Activated CD4-positive, alpha-beta memory T cell treated with anti-CD3 and anti-CD28 coated beads for 36 hours (primary cell): ENCODE measurements at regions not wholly inside any gene's neighbourhood (a gene's known extent, or its start where the extent isn't known, plus 50 kb on each side); places are given as distances from the start of the nearest gene placed in this dataset.
"Not testable (repeated sequence)": the region's sequence is repeated elsewhere in the genome, so short reads cannot be mapped to it uniquely, and the experiment has no call there.

ENCODE experiments used
- CTCF ChIA-PET: fragments of 350-600 bp; sonication (Branson Sonifier 250); formaldehyde crosslinking; loops from one replicate; lab custom pipeline; 2021; ENCODE audit warnings: antibody characterized with exemption, inconsistent platforms; lab: Charles Lee
- POLR2A ChIA-PET: fragments of 350-600 bp; sonication (Branson Sonifier 250); formaldehyde crosslinking; loops from one replicate; lab custom pipeline; 2021; ENCODE audit warnings: antibody characterized with exemption; lab: Charles Lee
- DNase-seq: peaks from one replicate; pipeline ENCODE4 v3.0.0-alpha.2; 2020
- H3K27ac Mint-ChIP-seq: one replicate; pipeline ENCODE4 v1.8.0; 2021; ENCODE audit warnings: mixed read lengths
- H3K27me3 Mint-ChIP-seq: one replicate; pipeline ENCODE4 v1.8.0; 2021; ENCODE audit warnings: mixed read lengths
- H3K36me3 Mint-ChIP-seq: one replicate; pipeline ENCODE4 v1.8.0; 2021; ENCODE audit warnings: mixed read lengths
- H3K4me1 Mint-ChIP-seq: one replicate; pipeline ENCODE4 v1.8.0; 2021; ENCODE audit warnings: low read depth, mixed read lengths
- H3K4me3 Mint-ChIP-seq: one replicate; pipeline ENCODE4 v1.8.0; 2021; ENCODE audit warnings: mild to moderate bottlenecking, mixed read lengths
- H3K9me3 Mint-ChIP-seq: one replicate; pipeline ENCODE4 v1.8.0; 2021; ENCODE audit warnings: mixed read lengths
- intact Hi-C: fragments of 100-400 bp; cut with micrococcal nuclease; formaldehyde crosslinking; loops from one replicate; pipeline ENCODE4 v1.15.1; 2023

- intact Hi-C loops, result no loop called here
- H3K27me3 Mint-ChIP-seq, result no peaks in the 10 kb centered on the region
- peaks cover 5% of the 10 kb centered on the region for H3K9me3 Mint-ChIP-seq
- ChIA-PET CTCF (interaction anchor here (1.6 kb wide), 1 partner anchor 24 kb away, joined by 5 read pairs; no protein-coding TSS in a partner anchor), POLR2A (no interaction called here)
- no peaks in the 10 kb centered on the region for H3K4me1 Mint-ChIP-seq
- no peak for DNase-seq
- no peak overlapping the region for H3K4me3 Mint-ChIP-seq
- H3K36me3 Mint-ChIP-seq, result no peaks in the 10 kb centered on the region
- H3K27ac Mint-ChIP-seq, result no peak overlapping the region
Measured at GRCh38 chr4:85107553-85107952, 141.1 kb upstream of the WDFY3 start.

- intact Hi-C loops, result no loop called here
- DNase-seq, result no peak
- no peak overlapping the region for H3K27ac Mint-ChIP-seq
- no peaks in the 10 kb centered on the region for H3K27me3 Mint-ChIP-seq
- POLR2A ChIA-PET, result no interaction called here
- peaks cover 5% of the 10 kb centered on the region for H3K9me3 Mint-ChIP-seq
- H3K4me3 Mint-ChIP-seq, result no peak overlapping the region
- CTCF ChIA-PET, result interaction anchor here (2.2 kb wide), 1 partner anchor 29 kb away, joined by 6 read pairs; no protein-coding TSS in a partner anchor
- no peaks in the 10 kb centered on the region for H3K4me1 Mint-ChIP-seq
- no peaks in the 10 kb centered on the region for H3K36me3 Mint-ChIP-seq
Measured at GRCh38 chr4:85113706-85114105, 147.2 kb upstream of the WDFY3 start.

- DNase-seq, result no peak
- Mint-ChIP-seq H3K27me3 (no peaks in the 10 kb centered on the region), H3K4me1 (no peaks in the 10 kb centered on the region), H3K27ac (no peak overlapping the region), H3K36me3 (no peaks in the 10 kb centered on the region), H3K4me3 (no peak overlapping the region), H3K9me3 (peaks cover 5% of the 10 kb centered on the region)
- intact Hi-C loops, result no loop called here
- POLR2A ChIA-PET, result no interaction called here
- CTCF ChIA-PET, result interaction anchor here (2.2 kb wide), 1 partner anchor 30 kb away, joined by 6 read pairs; no protein-coding TSS in a partner anchor
Measured at GRCh38 chr4:85114526-85114925, 148.0 kb upstream of the WDFY3 start.

- Mint-ChIP-seq H3K27ac (no peak overlapping the region), H3K4me3 (no peak overlapping the region), H3K36me3 (no peaks in the 10 kb centered on the region), H3K9me3 (peaks cover 5% of the 10 kb centered on the region), H3K27me3 (no peaks in the 10 kb centered on the region), H3K4me1 (no peaks in the 10 kb centered on the region)
- intact Hi-C loops, result no loop called here
- ChIA-PET POLR2A (no interaction called here), CTCF (interaction anchor here (2.2 kb wide), 1 partner anchor 31 kb away, joined by 6 read pairs; no protein-coding TSS in a partner anchor)
- no peak for DNase-seq
Measured at GRCh38 chr4:85116008-85116407, 149.5 kb upstream of the WDFY3 start.

GRCh38 chr4:85125688-85126087, 159.2 kb upstream of the WDFY3 start:
- no peaks in the 10 kb centered on the region for H3K4me1 Mint-ChIP-seq
- no peak for DNase-seq
- intact Hi-C loops, result no loop called here
- H3K36me3 Mint-ChIP-seq, result no peaks in the 10 kb centered on the region
- POLR2A ChIA-PET, result no interaction called here
- CTCF ChIA-PET, result no interaction called here
- H3K27me3 Mint-ChIP-seq, result no peaks in the 10 kb centered on the region
- H3K4me3 Mint-ChIP-seq, result no peak overlapping the region
- no peak overlapping the region for H3K27ac Mint-ChIP-seq
- H3K9me3 Mint-ChIP-seq, result no peaks in the 10 kb centered on the region

GRCh38 chr4:85126991-85127591, 160.6 kb upstream of the WDFY3 start:
- no peak for DNase-seq
- Mint-ChIP-seq H3K36me3 (no peaks in the 10 kb centered on the region), H3K4me3 (no peak overlapping the region), H3K4me1 (no peaks in the 10 kb centered on the region), H3K27ac (no peak overlapping the region), H3K27me3 (no peaks in the 10 kb centered on the region), H3K9me3 (no peaks in the 10 kb centered on the region)
- intact Hi-C loops, result no loop called here
- ChIA-PET POLR2A (no interaction called here), CTCF (no interaction called here)

- H3K36me3 Mint-ChIP-seq, result no peaks in the 10 kb centered on the region
- no peak overlapping the region for H3K27ac Mint-ChIP-seq
- no peak for DNase-seq
- no peaks in the 10 kb centered on the region for H3K4me1 Mint-ChIP-seq
- CTCF ChIA-PET, result no interaction called here
- H3K4me3 Mint-ChIP-seq, result no peak overlapping the region
- no peaks in the 10 kb centered on the region for H3K27me3 Mint-ChIP-seq
- POLR2A ChIA-PET, result no interaction called here
- intact Hi-C loops, result no loop called here
- H3K9me3 Mint-ChIP-seq, result no peaks in the 10 kb centered on the region
Measured at GRCh38 chr4:85127653-85128052, 161.2 kb upstream of the WDFY3 start.

GRCh38 chr4:85128246-85129204, 162.0 kb upstream of the WDFY3 start:
- Mint-ChIP-seq H3K4me3 (no peak overlapping the region), H3K4me1 (no peaks in the 10 kb centered on the region), H3K9me3 (no peaks in the 10 kb centered on the region), H3K27me3 (no peaks in the 10 kb centered on the region), H3K36me3 (no peaks in the 10 kb centered on the region), H3K27ac (no peak overlapping the region)
- intact Hi-C loops, result no loop called here
- no peak for DNase-seq
- ChIA-PET CTCF (interaction anchor here (0.8 kb wide), 1 partner anchor 87 kb away, joined by 3 read pairs; no protein-coding TSS in a partner anchor), POLR2A (no interaction called here)

GRCh38 chr4:85129354-85130125, 163.1 kb upstream of the WDFY3 start:
- H3K4me3 Mint-ChIP-seq, DNase-seq, H3K27me3 Mint-ChIP-seq, H3K4me1 Mint-ChIP-seq, H3K27ac Mint-ChIP-seq, intact Hi-C loops, POLR2A ChIA-PET, H3K9me3 Mint-ChIP-seq, H3K36me3 Mint-ChIP-seq, CTCF ChIA-PET: not testable (repeated sequence)

- no peak overlapping the region for H3K27ac Mint-ChIP-seq
- no peaks in the 10 kb centered on the region for H3K36me3 Mint-ChIP-seq
- intact Hi-C loops, result no loop called here
- H3K4me3 Mint-ChIP-seq, result no peak overlapping the region
- DNase-seq, result no peak
- H3K9me3 Mint-ChIP-seq, result no peaks in the 10 kb centered on the region
- ChIA-PET POLR2A (no interaction called here), CTCF (no interaction called here)
- no peaks in the 10 kb centered on the region for H3K27me3 Mint-ChIP-seq
- no peaks in the 10 kb centered on the region for H3K4me1 Mint-ChIP-seq
Measured at GRCh38 chr4:85132117-85132516, 165.6 kb upstream of the WDFY3 start.

GRCh38 chr4:85132570-85132969, 166.1 kb upstream of the WDFY3 start:
- Mint-ChIP-seq H3K36me3 (no peaks in the 10 kb centered on the region), H3K27me3 (no peaks in the 10 kb centered on the region), H3K4me3 (no peak overlapping the region), H3K4me1 (no peaks in the 10 kb centered on the region), H3K9me3 (no peaks in the 10 kb centered on the region), H3K27ac (no peak overlapping the region)
- no peak for DNase-seq
- ChIA-PET CTCF (no interaction called here), POLR2A (no interaction called here)
- intact Hi-C loops, result no loop called here

GRCh38 chr4:85139749-85140148, 173.3 kb upstream of the WDFY3 start:
- H3K4me1 Mint-ChIP-seq, H3K9me3 Mint-ChIP-seq, H3K27me3 Mint-ChIP-seq, H3K36me3 Mint-ChIP-seq, H3K4me3 Mint-ChIP-seq, DNase-seq, H3K27ac Mint-ChIP-seq, CTCF ChIA-PET, POLR2A ChIA-PET: not testable (repeated sequence)
- intact Hi-C loops, result loop anchor here (10.0 kb wide), 1 partner anchor 825 kb away; no protein-coding TSS in a partner anchor
